Vagina (tissue), 2 donors: ENCODE measurements at regions not wholly inside any gene's neighbourhood (a gene's known extent, or its start where the extent isn't known, plus 50 kb on each side); places are given as distances from the start of the nearest gene placed in this dataset.

ENCODE experiments used
- POLR2A ChIP-seq, 2 donors: fragments of 450-650 bp; IDR thresholded peaks; one replicate each; pipeline ENCODE4 v1.6.1; 2017; ENCODE audit warnings: antibody characterized with exemption in 2 of 2, mild to moderate bottlenecking in 2 of 2, moderate library complexity in 2 of 2
- TF ChIP-seq, protein P1 (sequence below), 3 experiments: fragments of 450-650 bp in 2 of 3; fragments of 200-600 bp in 1 of 3; sonication (generic) in 1 of 3; IDR thresholded peaks; one replicate each; pipeline ENCODE4 v1.5.1; 2017 to 2019; ENCODE audit warnings: antibody characterized with exemption in 3 of 3, mild to moderate bottlenecking in 2 of 3, moderate library complexity in 2 of 3

DNA sequence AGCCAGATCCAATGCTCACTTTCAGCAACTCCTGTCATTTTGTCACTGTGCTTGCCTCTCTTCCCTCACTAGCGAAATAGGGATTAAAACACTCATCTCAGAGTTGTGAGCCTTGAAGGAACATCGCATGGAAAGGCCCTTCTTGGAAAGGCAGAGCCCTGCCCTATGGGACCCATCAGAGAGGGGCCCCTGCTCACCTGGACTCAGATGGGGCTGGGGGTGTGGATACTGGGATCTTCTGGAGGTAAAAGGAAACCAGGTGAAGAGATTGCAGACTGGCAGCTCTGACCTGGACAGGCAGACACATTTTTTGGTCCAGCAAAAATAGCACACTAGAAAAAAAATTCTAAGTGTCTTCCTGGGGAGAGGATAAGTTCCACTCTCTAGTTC is 54.2 kb upstream of the EPS8L3 start:
- TF ChIP-seq, protein P1, sequence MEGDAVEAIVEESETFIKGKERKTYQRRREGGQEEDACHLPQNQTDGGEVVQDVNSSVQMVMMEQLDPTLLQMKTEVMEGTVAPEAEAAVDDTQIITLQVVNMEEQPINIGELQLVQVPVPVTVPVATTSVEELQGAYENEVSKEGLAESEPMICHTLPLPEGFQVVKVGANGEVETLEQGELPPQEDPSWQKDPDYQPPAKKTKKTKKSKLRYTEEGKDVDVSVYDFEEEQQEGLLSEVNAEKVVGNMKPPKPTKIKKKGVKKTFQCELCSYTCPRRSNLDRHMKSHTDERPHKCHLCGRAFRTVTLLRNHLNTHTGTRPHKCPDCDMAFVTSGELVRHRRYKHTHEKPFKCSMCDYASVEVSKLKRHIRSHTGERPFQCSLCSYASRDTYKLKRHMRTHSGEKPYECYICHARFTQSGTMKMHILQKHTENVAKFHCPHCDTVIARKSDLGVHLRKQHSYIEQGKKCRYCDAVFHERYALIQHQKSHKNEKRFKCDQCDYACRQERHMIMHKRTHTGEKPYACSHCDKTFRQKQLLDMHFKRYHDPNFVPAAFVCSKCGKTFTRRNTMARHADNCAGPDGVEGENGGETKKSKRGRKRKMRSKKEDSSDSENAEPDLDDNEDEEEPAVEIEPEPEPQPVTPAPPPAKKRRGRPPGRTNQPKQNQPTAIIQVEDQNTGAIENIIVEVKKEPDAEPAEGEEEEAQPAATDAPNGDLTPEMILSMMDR (IDR thresholded peaks at IDR 0.05) = no peak
- no peak for TF ChIP-seq POLR2A (IDR thresholded peaks at IDR 0.05)
